CD4-positive, alpha-beta T cell treated with Interleukin-15 for 4 hours (primary cell): ENCODE measurements at regions not wholly inside any gene's neighbourhood (a gene's known extent, or its start where the extent isn't known, plus 50 kb on each side); places are given as distances from the start of the nearest gene placed in this dataset.
"Not testable (repeated sequence)": the region's sequence is repeated elsewhere in the genome, so short reads cannot be mapped to it uniquely, and the experiment has no call there.

Experiments
- DNase-seq: peaks from one replicate; pipeline ENCODE4 v3.0.0-alpha.2; 2020; ENCODE audit warnings: low spot score

DNA sequence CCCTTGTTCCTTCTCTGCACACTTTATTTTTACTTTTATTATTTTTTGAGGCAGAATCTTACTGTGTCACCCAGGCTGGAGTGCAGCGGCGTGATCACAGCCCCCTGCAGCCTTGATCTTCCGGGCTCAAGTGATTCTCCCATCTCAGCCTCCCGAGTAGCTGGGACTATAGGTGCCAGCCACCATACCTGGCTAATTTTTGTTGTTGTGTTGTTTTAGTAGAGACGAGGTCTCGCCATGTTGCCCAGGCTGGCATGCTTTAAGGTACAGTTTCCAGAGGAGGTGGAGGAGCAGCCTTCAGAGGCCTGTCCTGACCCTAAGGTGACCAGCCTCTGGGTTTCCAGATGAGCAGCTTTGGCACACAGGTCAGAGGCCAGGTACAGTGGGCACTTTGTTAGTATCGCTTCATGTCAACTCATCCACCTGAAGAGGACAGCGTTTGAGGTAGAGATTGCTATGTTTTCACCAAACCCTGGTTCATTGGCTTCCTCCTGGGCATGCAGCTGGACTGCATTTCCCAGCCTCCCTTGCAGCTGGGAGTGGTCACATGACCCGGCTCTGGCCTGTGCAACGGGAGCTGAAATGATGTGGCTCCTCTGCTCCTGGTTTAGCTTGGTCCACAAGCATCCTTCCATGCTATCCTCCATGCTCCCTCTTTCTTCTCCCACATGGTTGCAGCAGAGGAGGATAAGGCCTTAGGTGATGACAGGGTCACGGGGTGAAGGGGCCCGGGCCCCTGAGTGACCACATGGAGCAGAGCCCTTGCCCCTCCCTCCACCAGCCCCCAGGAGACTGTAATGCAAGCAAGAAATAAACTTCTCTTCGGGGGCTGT, 139.3 kb upstream of the IER5L start:
- no peak for DNase-seq

DNA sequence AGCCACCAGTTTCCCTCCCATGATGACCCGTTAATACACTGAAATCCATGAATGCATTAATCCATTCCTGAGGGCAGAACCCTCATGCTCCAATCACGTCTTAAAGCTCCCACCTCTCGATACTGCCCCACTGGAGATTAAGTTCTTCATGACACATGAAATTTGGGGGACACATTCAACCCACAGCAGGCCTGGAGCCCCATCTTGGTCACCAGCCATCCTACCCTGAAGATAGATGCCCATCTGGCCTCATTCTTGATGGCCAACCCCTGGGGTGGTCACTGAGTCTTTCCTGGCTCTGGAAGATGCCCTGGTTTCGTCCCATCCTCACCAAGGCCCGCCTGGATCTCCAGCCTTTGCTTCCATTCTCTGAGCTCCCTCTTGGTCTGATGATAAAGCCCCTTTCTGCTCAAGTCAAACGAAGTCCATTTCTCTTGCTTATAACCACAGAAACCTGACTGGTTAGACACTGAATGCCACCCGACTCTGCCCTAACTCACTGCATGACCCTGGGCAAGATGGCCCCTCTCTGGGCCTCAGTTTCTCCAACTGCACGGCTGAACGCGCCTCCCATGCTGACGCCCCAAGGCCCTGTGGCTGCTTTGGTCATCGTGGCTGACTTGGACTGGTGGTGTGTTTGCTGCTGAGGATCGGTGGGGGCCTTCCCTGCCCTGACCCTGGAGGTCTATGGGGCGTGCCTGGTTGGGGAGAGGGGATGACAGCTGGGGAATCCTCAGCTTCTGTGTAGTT, 138.4 kb upstream of the IER5L start:
- no peak for DNase-seq

- DNase-seq = no peak
Measured at GRCh38 chr9:129313331-129313955, 135.4 kb upstream of the IER5L start.

DNA sequence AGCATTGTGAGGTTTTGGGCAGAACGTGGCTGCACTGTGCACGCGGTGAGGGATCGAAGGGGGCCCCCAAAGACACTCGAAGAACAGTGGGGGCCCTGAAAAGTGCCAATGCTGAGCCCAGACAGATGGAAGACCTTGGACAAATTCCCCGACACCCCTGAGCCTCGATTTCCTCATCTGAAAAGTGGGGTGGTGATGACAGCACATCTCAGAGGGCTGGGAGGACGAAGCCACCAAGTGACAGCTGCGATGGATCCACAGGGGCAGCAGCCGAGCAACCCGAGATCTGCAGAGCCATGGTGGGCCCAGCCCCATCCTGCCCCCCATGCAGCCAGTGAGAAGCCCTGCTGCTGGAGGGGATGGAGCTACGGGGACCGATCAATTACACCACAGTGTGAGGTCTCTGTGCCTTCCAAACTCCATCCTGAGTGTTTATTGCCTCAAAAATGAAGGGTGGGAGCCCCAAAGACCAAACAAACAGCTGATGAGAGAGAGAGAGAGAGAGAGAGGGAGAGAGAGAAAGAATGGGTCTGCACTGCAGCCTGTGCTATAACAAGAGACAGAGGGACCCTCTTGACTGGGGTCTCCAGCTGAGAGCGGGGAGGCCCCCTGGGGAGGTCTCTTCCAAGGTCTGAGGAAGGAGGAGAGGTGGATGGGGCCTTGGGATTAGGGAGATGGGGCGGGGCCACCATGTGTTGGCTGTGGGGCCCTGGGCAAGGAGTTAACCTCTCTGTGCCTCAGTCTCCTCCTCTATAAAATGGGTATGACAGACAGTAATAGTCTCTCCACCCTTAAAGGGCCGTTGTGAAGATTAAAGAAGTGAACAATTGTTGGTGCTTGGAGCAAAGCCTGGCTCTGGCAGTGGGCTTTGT, 134.4 kb upstream of the IER5L start:
- DNase-seq = no peak

DNA sequence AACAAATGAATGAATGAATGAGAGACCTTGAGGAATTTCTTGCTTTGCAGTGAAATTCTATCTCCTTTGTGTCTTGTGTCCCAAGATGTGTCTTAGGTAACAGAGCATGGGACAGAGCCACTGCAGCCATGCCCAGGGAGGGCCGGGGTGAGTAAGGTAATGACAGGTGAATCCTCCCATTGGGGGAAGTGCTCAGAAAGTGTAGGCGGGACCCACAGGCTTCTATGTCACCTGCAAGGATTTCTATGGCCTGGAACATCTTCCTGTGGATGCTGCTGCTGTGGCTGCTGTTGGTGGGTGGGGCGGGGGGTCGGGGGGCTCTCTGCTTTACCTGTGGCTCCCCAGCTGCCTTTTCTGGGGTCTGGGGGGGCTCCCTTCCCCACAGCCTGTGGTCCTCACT, 133.6 kb upstream of the IER5L start:
- no peak for DNase-seq

DNA sequence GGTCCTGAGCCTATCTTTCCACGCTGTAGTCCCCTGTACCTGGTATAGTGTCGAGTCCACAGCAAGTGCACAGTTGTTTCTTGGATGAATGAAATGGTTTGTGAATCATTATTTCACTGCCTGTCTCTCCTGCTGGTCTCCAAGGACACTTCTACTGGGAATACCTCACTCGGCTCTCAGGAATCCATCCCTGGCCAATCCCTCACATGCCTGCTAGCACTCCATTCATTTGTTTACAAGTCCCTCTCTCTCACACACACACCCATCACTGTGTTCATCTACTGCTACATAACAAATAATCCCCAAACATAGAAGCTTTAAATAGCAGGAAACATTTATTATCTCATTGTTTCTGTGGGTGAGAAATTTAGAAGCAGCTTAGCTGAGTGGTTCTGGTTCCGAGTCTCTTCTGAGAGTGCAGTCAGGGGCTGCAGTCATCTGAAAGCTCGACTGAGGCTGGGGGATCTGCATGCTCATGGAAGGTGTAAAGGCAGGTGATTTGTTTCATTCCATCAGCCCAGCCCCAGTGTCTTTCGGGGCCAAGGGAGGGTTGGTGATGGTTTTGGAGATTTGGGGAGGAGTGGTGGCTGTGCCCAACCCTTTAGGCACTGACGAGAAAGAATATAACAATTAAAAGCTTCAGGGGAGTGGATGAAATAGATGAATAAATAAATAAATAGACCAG, 132.7 kb upstream of the IER5L start:
- DNase-seq = no peak

DNA sequence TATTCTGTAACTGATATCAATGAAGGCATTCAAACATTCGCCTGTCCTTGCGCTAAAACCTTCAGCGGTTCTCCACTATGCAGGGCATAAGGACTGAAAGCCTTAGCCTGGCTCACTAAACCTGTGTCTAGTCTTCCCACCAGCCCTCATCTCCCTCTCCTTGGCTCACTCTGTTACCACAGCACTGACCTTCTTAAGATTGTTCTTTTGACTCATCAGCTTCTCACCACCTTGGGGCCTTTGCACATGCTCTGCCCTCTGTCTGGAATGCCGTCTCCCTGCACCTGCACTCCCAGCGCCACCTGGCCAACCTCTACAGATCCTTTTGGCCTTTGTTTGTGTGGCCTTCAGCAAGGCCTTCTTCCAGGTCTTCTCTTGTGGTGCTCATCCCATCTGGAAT, 131.8 kb upstream of the IER5L start:
- DNase-seq = no peak

GRCh38 chr9:129309041-129309430, 131.0 kb upstream of the IER5L start:
- DNase-seq = no peak

DNA sequence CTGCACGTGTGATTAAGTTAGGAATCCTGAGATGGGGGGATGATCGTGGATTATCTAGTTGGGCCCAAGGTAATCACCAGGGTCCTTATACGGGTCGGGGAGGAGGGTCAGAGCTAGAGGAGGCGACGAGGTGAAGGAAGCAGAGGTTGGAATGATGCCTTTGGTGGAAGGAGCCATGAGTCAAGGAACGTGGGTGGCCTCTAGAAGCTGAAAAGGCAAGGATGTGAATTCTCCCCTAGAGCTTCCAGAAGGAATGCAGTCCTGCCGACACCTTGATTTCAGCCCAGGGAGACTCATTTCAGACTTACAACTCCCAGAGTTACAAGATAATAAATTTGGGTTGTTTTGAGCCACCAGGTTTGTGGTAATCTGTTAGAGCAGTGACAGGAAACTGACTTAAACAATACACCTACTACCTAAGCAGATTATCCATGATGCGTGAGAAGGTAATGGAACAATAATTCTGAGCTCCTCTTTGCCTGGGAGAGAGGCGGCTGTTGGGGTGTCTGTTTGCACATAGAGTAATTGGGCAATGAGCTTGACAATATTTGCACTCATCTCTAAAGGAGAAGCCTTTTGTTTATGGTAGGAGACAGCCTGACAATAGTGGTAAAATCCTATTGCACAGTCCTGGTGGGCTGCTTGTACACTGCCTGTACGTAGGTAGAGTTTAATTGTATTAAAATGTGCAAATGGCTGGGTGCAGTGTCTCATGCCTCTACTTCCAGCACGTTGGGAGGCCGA, 129.3 kb upstream of the IER5L start:
- DNase-seq = no peak

- DNase-seq = no peak
Measured at GRCh38 chr9:129306318-129306973, 128.4 kb upstream of the IER5L start.

DNA sequence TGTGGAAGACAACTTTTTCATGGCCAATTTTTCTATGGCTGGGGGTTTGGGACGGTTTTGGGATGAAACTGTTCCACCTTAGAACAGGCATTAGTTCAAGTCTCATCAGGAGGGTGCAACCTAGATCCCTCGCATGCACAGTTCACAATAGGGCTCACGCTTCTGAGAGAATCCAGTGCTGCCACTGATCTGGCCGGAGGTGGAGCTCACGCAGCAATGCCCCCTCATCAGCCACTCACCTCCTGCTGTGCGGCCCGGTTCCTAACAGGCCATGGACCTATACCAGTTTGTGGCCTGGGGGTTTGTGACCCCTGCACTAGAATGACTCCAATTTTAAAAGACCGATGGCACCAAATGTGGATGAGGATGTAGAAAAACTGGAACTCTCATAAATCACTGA, 127.2 kb upstream of the IER5L start:
- DNase-seq = no peak

DNA sequence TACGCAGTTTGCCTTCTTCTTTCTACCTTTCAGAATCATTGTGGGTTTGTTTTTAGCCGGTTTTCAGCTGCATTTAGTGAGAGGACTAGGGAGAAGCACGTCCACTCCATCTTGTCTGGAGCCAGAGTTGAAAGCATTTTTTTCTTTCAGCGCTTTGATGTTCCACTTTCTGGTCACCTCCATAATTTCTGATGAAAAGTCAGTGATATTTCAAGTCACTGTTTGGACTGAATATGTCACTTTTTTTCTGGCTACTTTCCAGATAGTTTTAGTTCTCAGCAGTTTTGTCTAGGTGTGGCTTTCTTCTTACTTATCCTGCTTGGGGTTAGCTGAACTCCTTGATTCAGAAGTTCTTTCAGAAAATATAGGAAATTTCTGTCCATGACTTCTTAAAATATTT, 123.9 kb upstream of the IER5L start:
- no peak for DNase-seq

DNA sequence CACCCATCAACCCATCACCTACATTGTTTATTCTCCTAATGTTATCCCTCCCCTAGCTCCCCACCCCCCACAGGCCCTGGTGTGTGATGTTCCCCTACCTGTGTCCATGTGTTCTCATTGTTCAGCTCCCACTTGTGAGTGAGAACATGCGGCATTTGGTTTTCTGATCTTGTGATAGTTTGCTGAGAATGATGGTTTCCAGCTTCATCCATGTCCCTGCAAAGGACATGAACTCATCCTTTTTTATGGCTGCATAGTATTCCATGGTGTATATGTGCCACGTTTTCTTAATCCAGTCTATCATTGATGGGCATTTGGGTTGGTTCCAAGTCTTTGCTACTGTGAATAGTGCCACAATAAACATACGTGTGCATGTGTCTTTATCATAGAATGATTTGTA, 118.1 kb upstream of the IER5L start:
- not testable (repeated sequence) for DNase-seq

DNA sequence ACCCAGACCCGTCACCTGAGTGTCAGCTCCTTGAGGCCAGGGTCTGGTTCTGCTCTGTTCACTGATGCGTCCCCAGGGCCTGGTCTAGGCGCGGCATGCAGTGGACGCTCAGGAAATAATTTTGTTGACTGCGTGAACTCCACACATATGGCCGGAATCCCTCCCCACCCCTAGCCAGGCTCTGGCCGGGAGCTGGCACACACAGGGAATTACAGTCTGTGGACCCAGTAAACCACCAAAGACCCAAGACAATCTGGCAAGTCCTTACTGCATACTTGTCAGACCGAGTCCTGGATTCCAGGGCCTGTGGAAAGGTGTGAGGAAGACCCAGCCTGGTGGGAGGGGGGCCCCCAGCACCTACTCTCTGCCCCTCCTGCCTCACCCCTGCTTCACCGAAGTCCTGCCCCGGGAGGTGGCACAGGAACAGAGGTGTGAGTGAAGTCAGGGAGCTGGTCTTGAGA, 113.0 kb upstream of the IER5L start:
- no peak for DNase-seq

DNA sequence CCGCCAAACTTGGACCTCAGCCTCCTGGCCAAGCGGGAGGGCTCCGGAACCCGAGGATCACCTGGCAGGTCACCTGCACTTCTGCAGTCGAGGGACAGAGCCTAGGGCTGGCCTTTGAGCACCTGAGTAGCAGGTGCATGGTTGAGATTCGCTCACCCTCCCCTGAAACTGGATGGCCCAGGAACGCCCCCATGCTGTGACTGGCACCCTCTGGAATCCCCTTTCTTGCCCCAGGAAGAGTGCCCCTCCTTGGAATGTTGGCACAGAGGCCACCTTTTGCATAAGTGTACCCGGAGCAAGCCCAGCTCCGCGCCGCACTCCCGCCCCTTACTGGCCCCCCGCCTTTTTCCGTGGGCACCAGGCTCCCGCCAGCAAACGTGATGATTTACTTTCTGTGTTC, 112.5 kb upstream of the IER5L start:
- no peak for DNase-seq

- no peak for DNase-seq
Measured at GRCh38 chr9:129289883-129290282, 111.8 kb upstream of the IER5L start.

GRCh38 chr9:129289131-129289731, 111.2 kb upstream of the IER5L start:
- DNase-seq = no peak

- DNase-seq = no peak
Measured at GRCh38 chr9:129287619-129288305, 109.7 kb upstream of the IER5L start.
